ENCODE measurements at regions not wholly inside any gene's neighbourhood (a gene's known extent, or its start where the extent isn't known, plus 50 kb on each side); places are given as distances from the start of the nearest gene placed in this dataset.

GRCh38 chr10:101290881-101291280 is 61.6 kb upstream of the LBX1 start (continued):
- no peak for TF ChIP-seq ZNF407 (CRISPR knock-in tag; IDR thresholded peaks at IDR 0.05; ENCODE audit: not compliant biosample characterization)
- no peak for TF ChIP-seq PHF21A (CRISPR knock-in tag; IDR thresholded peaks at IDR 0.05)
- TF ChIP-seq ZNF232 (CRISPR knock-in tag; IDR thresholded peaks at IDR 0.05; ENCODE audit: borderline replicate concordance): no peak
- TF ChIP-seq TFAP4 (IDR thresholded peaks at IDR 0.05; ENCODE audit: borderline replicate concordance, low read depth): no peak
- TF ChIP-seq ARID4A (CRISPR knock-in tag; IDR thresholded peaks at IDR 0.05; ENCODE audit: borderline replicate concordance): no peak
- TF ChIP-seq ZNF841 (CRISPR knock-in tag; IDR thresholded peaks at IDR 0.05; ENCODE audit: borderline replicate concordance): no peak
- TF ChIP-seq TBL1XR1 (IDR thresholded peaks at IDR 0.05; ENCODE audit: borderline replicate concordance, low read length, partially characterized antibody): no peak

All from HepG2 (cell line).